Liver (tissue), 8 donors: ENCODE measurements at regions not wholly inside any gene's neighbourhood (a gene's known extent, or its start where the extent isn't known, plus 50 kb on each side); places are given as distances from the start of the nearest gene placed in this dataset.

Experiments
- DNase-seq: peaks from one replicate; pipeline ENCODE4 v3.0.0-alpha.2; 2017; ENCODE audit warnings: low spot score
- H3K27ac ChIP-seq, 2 donors: one replicate each; pipeline ENCODE4 v1.7.0; 2013; ENCODE audit warnings: inconsistent platforms in 2 of 2, low read length in 2 of 2, control low read depth in 1 of 2, low read depth in 1 of 2, mild to moderate bottlenecking in 1 of 2
- H3K27me3 ChIP-seq, 4 donors: one replicate each; pipeline versions ENCODE4 v1.6.1 to v1.7.0; 2013; ENCODE audit warnings: low read length in 3 of 4, inconsistent platforms in 1 of 4, mild to moderate bottlenecking in 1 of 4, moderate library complexity in 1 of 4; ENCODE audit not compliant: control insufficient read depth in 4 of 4, insufficient read depth in 4 of 4
- H3K36me3 ChIP-seq, 4 donors: one replicate each; pipeline versions ENCODE4 v1.6.1 to v1.7.0; 2013; ENCODE audit warnings: low read length in 3 of 4, mild to moderate bottlenecking in 3 of 4, low read depth in 1 of 4, moderate library complexity in 1 of 4; ENCODE audit not compliant: control insufficient read depth in 4 of 4, insufficient read depth in 3 of 4
- H3K4me1 ChIP-seq, 4 donors: one replicate each; pipeline versions ENCODE4 v1.6.1 to v1.7.0; 2013; ENCODE audit warnings: low read length in 3 of 4, mild to moderate bottlenecking in 3 of 4, moderate library complexity in 1 of 4; ENCODE audit not compliant: control insufficient read depth in 4 of 4, insufficient read depth in 4 of 4
- H3K4me3 ChIP-seq, 3 donors: one replicate each; pipeline versions ENCODE4 v1.6.1 to v1.7.0; 2013; ENCODE audit warnings: low read length in 3 of 3, control low read depth in 1 of 3, low read depth in 1 of 3, mild to moderate bottlenecking in 1 of 3
- H3K9ac ChIP-seq, 2 donors: one replicate each; pipeline ENCODE4 v1.7.0; 2013; ENCODE audit warnings: low read length in 2 of 2, mild to moderate bottlenecking in 2 of 2, moderate library complexity in 2 of 2, control low read depth in 1 of 2, low read depth in 1 of 2
- H3K9me3 ChIP-seq, 4 donors: one replicate each; pipeline versions ENCODE4 v1.6.1 to v1.7.0; 2013; ENCODE audit warnings: low read length in 3 of 4; ENCODE audit not compliant: control insufficient read depth in 4 of 4
- ATF3 ChIP-seq: IDR thresholded peaks from 2 replicates; pipeline ENCODE4 v1.6.1; 2016; ENCODE audit warnings: antibody characterized with exemption
- CTCF ChIP-seq: fragments of 150-350 bp; IDR thresholded peaks from 2 replicates; pipeline ENCODE4 v1.5.1; 2017; ENCODE audit warnings: improper control_type of control experiment, low read depth, low read length; ENCODE audit not compliant: missing input control
- EGR1 ChIP-seq, 2 donors: IDR thresholded peaks; 2 replicates each; pipeline ENCODE4 v1.6.1; 2016 to 2018; ENCODE audit warnings: antibody characterized with exemption in 2 of 2, low read depth in 2 of 2
- FOXA1 ChIP-seq: IDR thresholded peaks from 2 replicates; pipeline ENCODE4 v1.6.1; 2016; ENCODE audit warnings: antibody characterized with exemption
- FOXA2 ChIP-seq: IDR thresholded peaks from 2 replicates; pipeline ENCODE4 v1.6.1; 2016; ENCODE audit warnings: antibody characterized with exemption
- GABPA ChIP-seq, 2 donors: IDR thresholded peaks in 1 of 2; conservative IDR thresholded peaks in 1 of 2; 2 replicates each; pipeline ENCODE4 v1.6.1; 2016; ENCODE audit warnings: antibody characterized with exemption in 2 of 2, mild to moderate bottlenecking in 1 of 2, moderate library complexity in 1 of 2
- HNF4G ChIP-seq: IDR thresholded peaks from 2 replicates; pipeline ENCODE4 v1.6.1; 2016; ENCODE audit warnings: antibody characterized with exemption
- RAD21 ChIP-seq, 2 donors: IDR thresholded peaks; 2 replicates each; pipeline ENCODE4 v1.6.1; 2016; ENCODE audit warnings: antibody characterized with exemption in 2 of 2, mild to moderate bottlenecking in 2 of 2
- RXRA ChIP-seq, 2 donors: IDR thresholded peaks; 2 replicates each; pipeline ENCODE4 v1.6.1; 2017 to 2018; ENCODE audit warnings: antibody characterized with exemption in 2 of 2, mild to moderate bottlenecking in 1 of 2
- SP1 ChIP-seq: IDR thresholded peaks from 2 replicates; pipeline ENCODE4 v1.6.1; 2018; ENCODE audit warnings: antibody characterized with exemption, mild to moderate bottlenecking
- TAF1 ChIP-seq: conservative IDR thresholded peaks from 2 replicates; pipeline ENCODE4 v1.6.1; 2016; ENCODE audit warnings: antibody characterized with exemption, mild to moderate bottlenecking
- YY1 ChIP-seq: IDR thresholded peaks from 2 replicates; pipeline ENCODE4 v1.6.1; 2016; ENCODE audit warnings: antibody characterized with exemption, mild to moderate bottlenecking
- whole genome bisulfite sequencing: extraction: QIAGEN DNeasy Blood & Tissue Kit; methylation state at CpG from one replicate; pipeline ENCODE4 v1.1.7; 2013; 5-methylcytosine and 5-hydroxymethylcytosine counted together
- TF ChIP-seq, protein P1 (sequence below): IDR thresholded peaks from 2 replicates; pipeline ENCODE4 v1.6.1; 2016; ENCODE audit warnings: antibody characterized with exemption
- donor health status: healthy.
- donor health status: healthy.
- donor health status: healthy.
- donor health status: healthy.
- donor health status: healthy.

DNA sequence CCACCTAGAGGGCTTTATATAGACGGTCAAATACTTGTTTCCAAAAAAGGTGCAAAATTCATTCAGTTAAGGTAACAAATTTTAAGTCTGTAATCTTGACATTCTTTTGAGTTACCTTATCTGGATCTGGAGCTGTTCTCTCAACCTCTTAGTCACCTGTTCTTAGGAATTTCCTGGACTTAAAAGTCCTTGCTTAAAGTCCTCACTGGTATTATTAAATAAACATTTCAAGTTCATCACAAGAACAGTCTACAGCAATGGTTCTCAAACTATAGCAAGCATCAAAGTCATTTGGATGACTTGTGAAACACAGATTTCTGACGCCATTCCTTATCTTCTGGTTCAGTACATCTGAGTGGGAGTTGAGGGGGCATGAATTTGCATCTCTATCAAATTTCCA lies 122.9 kb upstream of the GOLIM4 start:
- TF ChIP-seq RXRA (IDR thresholded peaks at IDR 0.05) (no peak), FOXA2 (no peak), SP1 (no peak), TAF1 (no peak), CTCF (no peak)
- no peaks in the 10 kb centered on the region for H3K27me3 ChIP-seq
- no peaks in the 10 kb centered on the region for H3K4me1 ChIP-seq
- no peak for DNase-seq
- WGBS, result 73% methylated on average over 2 of the region's 2 CpGs
- no peak overlapping the region for H3K4me3 ChIP-seq
- H3K9me3 ChIP-seq, result no peaks in the 10 kb centered on the region
- no peaks in the 10 kb centered on the region for H3K36me3 ChIP-seq
- H3K27ac ChIP-seq, result no peak overlapping the region
- H3K9ac ChIP-seq, result no peak overlapping the region

- Histone ChIP-seq H3K9ac (no peak overlapping the region), H3K27ac (no peak overlapping the region), H3K9me3 (no peaks in the 10 kb centered on the region), H3K27me3 (no peaks in the 10 kb centered on the region), H3K4me1 (no peaks in the 10 kb centered on the region), H3K36me3 (no peaks in the 10 kb centered on the region), H3K4me3 (no peak overlapping the region)
- no peak for DNase-seq
- TF ChIP-seq FOXA1, result no peak
- TF ChIP-seq RAD21 (IDR thresholded peaks at IDR 0.05), result no peak
- TF ChIP-seq GABPA (IDR thresholded peaks at IDR 0.05 in 1 of 2, conservative IDR thresholded peaks at IDR 0.05 in 1 of 2), result no peak
- no peak for TF ChIP-seq FOXA2
- WGBS, result 96% methylated on average over 3 of the region's 3 CpGs
These were observed 121.1 kb upstream of the GOLIM4 start for GRCh38 chr3:168216851-168217250.

DNA sequence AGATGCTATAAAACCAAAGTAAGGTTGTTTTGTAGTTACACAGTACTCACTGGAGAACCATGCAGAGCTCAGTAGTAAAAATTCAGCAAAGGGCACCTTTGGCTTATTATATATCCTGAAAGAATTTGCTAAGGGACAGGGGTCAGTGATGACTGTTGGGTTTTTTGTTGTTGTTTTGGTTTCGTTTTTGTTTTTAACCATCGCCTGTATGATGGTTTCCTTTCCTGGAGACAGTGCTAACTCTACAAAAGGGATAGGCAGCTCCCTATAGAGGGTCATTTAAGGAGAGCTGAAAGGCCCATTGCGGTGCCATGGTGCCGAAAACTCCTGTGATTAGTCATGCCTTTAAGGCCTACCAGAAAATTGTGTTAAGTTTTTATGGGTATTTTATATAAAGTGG lies 118.2 kb upstream of the GOLIM4 start:
- no peaks in the 10 kb centered on the region for H3K27me3 ChIP-seq
- no peaks in the 10 kb centered on the region for H3K36me3 ChIP-seq
- no peak overlapping the region for H3K4me3 ChIP-seq
- H3K9me3 ChIP-seq, result no peaks in the 10 kb centered on the region
- no peak overlapping the region for H3K9ac ChIP-seq
- TF ChIP-seq ATF3, result no peak
- TF ChIP-seq EGR1 (IDR thresholded peaks at IDR 0.05; ENCODE audit: low read depth in 2 of 2), result no peak
- TF ChIP-seq GABPA (IDR thresholded peaks at IDR 0.05 in 1 of 2, conservative IDR thresholded peaks at IDR 0.05 in 1 of 2), result no peak
- no peak for TF ChIP-seq SP1
- no peak for TF ChIP-seq FOXA1
- TF ChIP-seq HNF4G, result no peak
- no peak for TF ChIP-seq YY1
- TF ChIP-seq, protein P1, sequence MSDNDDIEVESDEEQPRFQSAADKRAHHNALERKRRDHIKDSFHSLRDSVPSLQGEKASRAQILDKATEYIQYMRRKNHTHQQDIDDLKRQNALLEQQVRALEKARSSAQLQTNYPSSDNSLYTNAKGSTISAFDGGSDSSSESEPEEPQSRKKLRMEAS, result no peak
- H3K27ac ChIP-seq, result no peak overlapping the region
- 70% methylated on average over 4 of the region's 4 CpGs for WGBS
- H3K4me1 ChIP-seq, result no peaks in the 10 kb centered on the region
- DNase-seq, result no peak
